ENCODE measurements at regions not wholly inside any gene's neighbourhood (a gene's known extent, or its start where the extent isn't known, plus 50 kb on each side); places are given as distances from the start of the nearest gene placed in this dataset.

DNA sequence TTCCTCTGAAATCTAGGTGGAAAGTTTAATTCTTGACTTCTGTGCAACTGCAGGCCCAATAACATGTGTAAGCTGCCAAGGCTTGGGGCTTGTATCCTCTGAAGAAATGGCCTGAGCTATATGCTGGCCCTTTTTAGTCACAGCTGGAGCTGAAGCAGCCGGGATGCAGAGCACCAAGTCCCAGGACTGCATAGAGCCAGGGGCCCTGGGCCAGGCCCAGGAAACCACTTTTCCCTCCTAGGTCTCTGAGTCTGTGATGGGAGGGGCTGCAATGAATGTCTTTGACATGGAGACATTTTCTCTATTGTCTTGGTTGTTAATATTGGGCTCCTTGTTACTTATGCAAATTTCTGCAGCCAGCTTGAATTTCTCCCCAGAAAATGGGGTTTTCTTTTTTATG, 588.5 kb downstream of the CENPC start:
- TF ChIP-seq, protein P1, sequence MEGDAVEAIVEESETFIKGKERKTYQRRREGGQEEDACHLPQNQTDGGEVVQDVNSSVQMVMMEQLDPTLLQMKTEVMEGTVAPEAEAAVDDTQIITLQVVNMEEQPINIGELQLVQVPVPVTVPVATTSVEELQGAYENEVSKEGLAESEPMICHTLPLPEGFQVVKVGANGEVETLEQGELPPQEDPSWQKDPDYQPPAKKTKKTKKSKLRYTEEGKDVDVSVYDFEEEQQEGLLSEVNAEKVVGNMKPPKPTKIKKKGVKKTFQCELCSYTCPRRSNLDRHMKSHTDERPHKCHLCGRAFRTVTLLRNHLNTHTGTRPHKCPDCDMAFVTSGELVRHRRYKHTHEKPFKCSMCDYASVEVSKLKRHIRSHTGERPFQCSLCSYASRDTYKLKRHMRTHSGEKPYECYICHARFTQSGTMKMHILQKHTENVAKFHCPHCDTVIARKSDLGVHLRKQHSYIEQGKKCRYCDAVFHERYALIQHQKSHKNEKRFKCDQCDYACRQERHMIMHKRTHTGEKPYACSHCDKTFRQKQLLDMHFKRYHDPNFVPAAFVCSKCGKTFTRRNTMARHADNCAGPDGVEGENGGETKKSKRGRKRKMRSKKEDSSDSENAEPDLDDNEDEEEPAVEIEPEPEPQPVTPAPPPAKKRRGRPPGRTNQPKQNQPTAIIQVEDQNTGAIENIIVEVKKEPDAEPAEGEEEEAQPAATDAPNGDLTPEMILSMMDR (IDR thresholded peaks at IDR 0.05), result no peak
- no peak for TF ChIP-seq POLR2A (IDR thresholded peaks at IDR 0.05)
